ENCODE measurements at regions not wholly inside any gene's neighbourhood (a gene's known extent, or its start where the extent isn't known, plus 50 kb on each side); places are given as distances from the start of the nearest gene placed in this dataset.

GRCh38 chr5:67377631-67378030, 181.0 kb upstream of the CD180 start:
- no peaks in the 10 kb centered on the region for H3K4me1 ChIP-seq
- no peak overlapping the region for H3K27ac ChIP-seq
- ChIA-PET POLR2A (no interaction called here), CTCF (interaction anchor here (1.0 kb wide), 1 partner anchor 23 kb away, joined by 3 read pairs; no protein-coding TSS in a partner anchor)
- no peaks in the 10 kb centered on the region for H3K9me3 ChIP-seq
- no peak for TF ChIP-seq BCL3 (IDR thresholded peaks at IDR 0.05)
- no peak for TF ChIP-seq HOXB5 (CRISPR knock-in tag; IDR thresholded peaks at IDR 0.05)
- TF ChIP-seq RCOR1 (IDR thresholded peaks at IDR 0.05; ENCODE audit: low read depth, low read length), result no peak
- no peak for TF ChIP-seq RNF2 (IDR thresholded peaks at IDR 0.05; ENCODE audit: borderline replicate concordance, low read depth)
- TF ChIP-seq CHD4 (IDR thresholded peaks at IDR 0.05; ENCODE audit: borderline replicate concordance), result no peak
- no peak for TF ChIP-seq CEBPB (IDR thresholded peaks at IDR 0.05)
- no peak for TF ChIP-seq HMGXB4 (CRISPR knock-in tag; IDR thresholded peaks at IDR 0.05; ENCODE audit: borderline replicate concordance)
- no peak for TF ChIP-seq TP53 (CRISPR knock-in tag; IDR thresholded peaks at IDR 0.05)
- TF ChIP-seq FOSL2 (IDR thresholded peaks at IDR 0.05), result no peak
- no peak for TF ChIP-seq FOSL2 (CRISPR knock-in tag; IDR thresholded peaks at IDR 0.05)
- no peak for TF ChIP-seq HDAC2 (IDR thresholded peaks at IDR 0.05)
- no peak for TF ChIP-seq JUNB (IDR thresholded peaks at IDR 0.05)
- no peak for TF ChIP-seq MAX (IDR thresholded peaks at IDR 0.05)
- TF ChIP-seq NFE2L2 (conservative IDR thresholded peaks at IDR 0.05; ENCODE audit: low read length), result no peak
- TF ChIP-seq POLR2AphosphoS2 (conservative IDR thresholded peaks at IDR 0.05; ENCODE audit: low read length), result no peak
- TF ChIP-seq MYC (IDR thresholded peaks at IDR 0.05; ENCODE audit: borderline replicate concordance, low read length), result no peak
- no peak for TF ChIP-seq HOXB13 (CRISPR knock-in tag; IDR thresholded peaks at IDR 0.05; ENCODE audit: low read depth)
- no peak for TF ChIP-seq KDM5A (IDR thresholded peaks at IDR 0.05)
- WGBS (ENCODE audit: missing lambda C conversion rate), result 64% methylated on average over 4 of the region's 4 CpGs
- H3K4me3 ChIP-seq, result no peak overlapping the region
- ATAC-seq (no peak), DNase-seq (ENCODE audit: low read depth in 1 of 2, low spot score in 1 of 2) (no peak), FAIRE-seq (no peak)
- no peak overlapping the region for H3K4me2 ChIP-seq

GRCh38 chr5:67375606-67376005, 179.0 kb upstream of the CD180 start:
- TF ChIP-seq RAD21 (conservative IDR thresholded peaks at IDR 0.05 in 1 of 2, IDR thresholded peaks at IDR 0.05 in 1 of 2) (0 out of 5 replicates have a peak, but pooled peaks of 1 of the 2 experiments have one; percentile 17), CTCF (IDR thresholded peaks at IDR 0.05) (no peak)
- no peak overlapping the region for H3K4me2 ChIP-seq
- 90% methylated on average over 2 of the region's 2 CpGs for WGBS (ENCODE audit: missing lambda C conversion rate)
- no peak overlapping the region for H3K4me3 ChIP-seq
- ATAC-seq, result no peak
- ChIA-PET POLR2A (no interaction called here), CTCF (interaction anchor here (1.6 kb wide), 1 partner anchor 11 kb away, joined by 4 read pairs; no protein-coding TSS in a partner anchor)
- H3K4me1 ChIP-seq, result no peaks in the 10 kb centered on the region
- DNase-seq (ENCODE audit: low read depth in 1 of 2, low spot score in 1 of 2), result no peak
- FAIRE-seq, result no peak
- H3K9me3 ChIP-seq, result no peaks in the 10 kb centered on the region
- H3K27ac ChIP-seq, result no peak overlapping the region

- FAIRE-seq (no peak), ATAC-seq (no peak), DNase-seq (ENCODE audit: low read depth in 1 of 2, low spot score in 1 of 2) (no peak)
- Histone ChIP-seq H3K9me3 (no peaks in the 10 kb centered on the region), H3K4me1 (no peaks in the 10 kb centered on the region), H3K4me3 (no peak overlapping the region), H3K4me2 (no peak overlapping the region), H3K27ac (no peak overlapping the region)
- CTCF ChIA-PET, result no interaction called here
- 9% methylated on average over 2 of the region's 2 CpGs for WGBS (ENCODE audit: missing lambda C conversion rate)
- POLR2A ChIA-PET, result no interaction called here
- no peak for TF ChIP-seq REST (IDR thresholded peaks at IDR 0.05)
- TF ChIP-seq ZFP36 (IDR thresholded peaks at IDR 0.05; ENCODE audit: borderline replicate concordance, partially characterized antibody), result no peak
- TF ChIP-seq RCOR1 (IDR thresholded peaks at IDR 0.05; ENCODE audit: low read depth, low read length), result no peak
- no peak for TF ChIP-seq HES2 (IDR thresholded peaks at IDR 0.05)
- no peak for TF ChIP-seq CHD4 (IDR thresholded peaks at IDR 0.05; ENCODE audit: borderline replicate concordance)
- no peak for TF ChIP-seq CTCF (IDR thresholded peaks at IDR 0.05)
Measured at GRCh38 chr5:67374378-67374777, 177.8 kb upstream of the CD180 start.
